Stimulated activated CD4-positive, alpha-beta T cell treated with anti-CD3 and anti-CD28 coated beads, Interleukin-4, amount 100 ng/mL, for 1 hour (primary cell): ENCODE measurements at regions not wholly inside any gene's neighbourhood (a gene's known extent, or its start where the extent isn't known, plus 50 kb on each side); places are given as distances from the start of the nearest gene placed in this dataset.
A peak's percentile ranks its signal among the peaks of the same experiment; 100 is the strongest.

Experiments used
- DNase-seq: peaks from one replicate; pipeline ENCODE4 v3.0.0-alpha.2; 2020

GRCh38 chr6:25013246-25013645, 77.5 kb upstream of the RIPOR2 start:
- no peak for DNase-seq

GRCh38 chr6:25014369-25014768, 78.6 kb upstream of the RIPOR2 start:
- DNase-seq, result no peak

- no peak for DNase-seq
Observed at GRCh38 chr6:25014791-25015560, 79.2 kb upstream of the RIPOR2 start.

GRCh38 chr6:25016014-25016720, 80.4 kb upstream of the RIPOR2 start:
- no peak for DNase-seq

- DNase-seq, result no peak
Observed at GRCh38 chr6:25017486-25017885, 81.7 kb upstream of the RIPOR2 start.

- peak; percentile 79 for DNase-seq
Observed at GRCh38 chr6:25017932-25018567, 82.3 kb upstream of the RIPOR2 start.

GRCh38 chr6:25018568-25018954, 82.8 kb upstream of the RIPOR2 start:
- DNase-seq, result no peak

- DNase-seq, result no peak
Observed at GRCh38 chr6:25022140-25022553, 86.4 kb upstream of the RIPOR2 start.

- DNase-seq, result no peak
Observed at GRCh38 chr6:25023781-25024180, 88.0 kb upstream of the RIPOR2 start.

GRCh38 chr6:25024821-25025220, 89.1 kb upstream of the RIPOR2 start:
- DNase-seq, result no peak

GRCh38 chr6:25025248-25025918, 89.6 kb upstream of the RIPOR2 start:
- DNase-seq, result no peak

- no peak for DNase-seq
Observed at GRCh38 chr6:25025919-25026301, 90.2 kb upstream of the RIPOR2 start.

- DNase-seq, result no peak
Observed at GRCh38 chr6:25026723-25027122, 91.0 kb upstream of the RIPOR2 start.

- DNase-seq, result peak; percentile 74
Observed at GRCh38 chr6:25027221-25027916, 91.6 kb upstream of the RIPOR2 start.

GRCh38 chr6:25028328-25028727, 92.6 kb upstream of the RIPOR2 start:
- no peak for DNase-seq

- no peak for DNase-seq
Observed at GRCh38 chr6:25032934-25033333, 97.2 kb upstream of the RIPOR2 start.

- DNase-seq, result no peak
Observed at GRCh38 chr6:25034431-25034921, 98.7 kb upstream of the RIPOR2 start.

GRCh38 chr6:25035174-25035511, 99.4 kb upstream of the RIPOR2 start:
- DNase-seq, result no peak

- DNase-seq, result no peak
Observed at GRCh38 chr6:25035512-25036435, 100.0 kb upstream of the RIPOR2 start.

- no peak for DNase-seq
Observed at GRCh38 chr6:25036461-25036860, 100.7 kb upstream of the RIPOR2 start.

GRCh38 chr6:25038300-25038699, 102.5 kb upstream of the RIPOR2 start:
- no peak for DNase-seq

GRCh38 chr6:25038999-25039398, 103.2 kb upstream of the RIPOR2 start:
- DNase-seq, result no peak
